ENCODE measurements at regions not wholly inside any gene's neighbourhood (a gene's known extent, or its start where the extent isn't known, plus 50 kb on each side); places are given as distances from the start of the nearest gene placed in this dataset.

DNA sequence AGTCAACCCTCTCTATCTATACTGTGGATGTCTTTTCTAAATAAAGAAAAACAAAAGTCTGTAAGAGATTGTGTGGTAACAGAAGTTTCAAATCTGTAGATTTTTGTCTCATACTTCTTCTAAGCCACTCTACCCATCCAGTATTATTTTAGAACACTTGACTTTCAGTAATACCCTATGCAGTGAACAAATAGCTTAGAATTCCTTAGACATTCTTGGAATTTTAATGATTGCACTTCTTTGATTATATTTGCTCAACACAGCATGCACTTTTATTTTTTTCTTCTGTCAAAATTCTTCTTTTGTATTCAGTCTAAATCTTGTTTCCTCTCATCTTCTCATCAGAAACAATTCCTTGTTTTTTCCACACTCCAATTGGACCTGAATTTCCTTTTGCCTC, 1080.2 kb downstream of the SUCLG1 start:
- DNase-seq (ENCODE audit: low spot score): no peak
- H3K27ac Mint-ChIP-seq (ENCODE audit: unreplicated experiment): no peak overlapping the region
- no peaks in the 10 kb centered on the region for H3K27me3 Mint-ChIP-seq (ENCODE audit: low read depth)
- peaks cover 8% of the 10 kb centered on the region for H3K9me3 Mint-ChIP-seq (ENCODE audit: low read depth)
- H3K4me3 Mint-ChIP-seq (ENCODE audit: unreplicated experiment): no peak overlapping the region
- H3K4me1 Mint-ChIP-seq (ENCODE audit: low read depth): no peaks in the 10 kb centered on the region
- no peaks in the 10 kb centered on the region for H3K36me3 Mint-ChIP-seq (ENCODE audit: low read depth)
- TF ChIP-seq, protein P1, sequence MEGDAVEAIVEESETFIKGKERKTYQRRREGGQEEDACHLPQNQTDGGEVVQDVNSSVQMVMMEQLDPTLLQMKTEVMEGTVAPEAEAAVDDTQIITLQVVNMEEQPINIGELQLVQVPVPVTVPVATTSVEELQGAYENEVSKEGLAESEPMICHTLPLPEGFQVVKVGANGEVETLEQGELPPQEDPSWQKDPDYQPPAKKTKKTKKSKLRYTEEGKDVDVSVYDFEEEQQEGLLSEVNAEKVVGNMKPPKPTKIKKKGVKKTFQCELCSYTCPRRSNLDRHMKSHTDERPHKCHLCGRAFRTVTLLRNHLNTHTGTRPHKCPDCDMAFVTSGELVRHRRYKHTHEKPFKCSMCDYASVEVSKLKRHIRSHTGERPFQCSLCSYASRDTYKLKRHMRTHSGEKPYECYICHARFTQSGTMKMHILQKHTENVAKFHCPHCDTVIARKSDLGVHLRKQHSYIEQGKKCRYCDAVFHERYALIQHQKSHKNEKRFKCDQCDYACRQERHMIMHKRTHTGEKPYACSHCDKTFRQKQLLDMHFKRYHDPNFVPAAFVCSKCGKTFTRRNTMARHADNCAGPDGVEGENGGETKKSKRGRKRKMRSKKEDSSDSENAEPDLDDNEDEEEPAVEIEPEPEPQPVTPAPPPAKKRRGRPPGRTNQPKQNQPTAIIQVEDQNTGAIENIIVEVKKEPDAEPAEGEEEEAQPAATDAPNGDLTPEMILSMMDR (IDR thresholded peaks at IDR 0.05): no peak

DNA sequence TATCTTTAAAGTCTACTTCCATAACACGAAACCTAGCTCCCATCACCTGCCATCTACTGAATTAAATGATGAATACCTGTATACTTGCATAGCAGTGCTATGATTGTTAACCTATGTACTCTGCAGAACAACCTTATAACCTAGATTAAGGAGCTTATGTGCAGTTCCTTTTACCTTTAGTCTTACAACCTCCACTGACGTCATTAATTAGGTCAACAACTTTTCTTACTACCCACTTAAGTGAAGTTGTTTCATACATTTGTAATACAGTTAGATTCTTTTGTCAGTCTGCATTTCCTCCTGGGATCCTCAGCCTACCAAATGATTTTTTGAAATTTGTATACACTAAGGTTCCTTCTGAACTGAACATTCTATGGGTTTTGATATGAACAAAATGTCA, 1082.3 kb downstream of the SUCLG1 start:
- Mint-ChIP-seq H3K27me3 (ENCODE audit: low read depth) (no peaks in the 10 kb centered on the region), H3K9me3 (ENCODE audit: low read depth) (no peaks in the 10 kb centered on the region), H3K36me3 (ENCODE audit: low read depth) (no peaks in the 10 kb centered on the region), H3K4me1 (ENCODE audit: low read depth) (no peaks in the 10 kb centered on the region), H3K27ac (ENCODE audit: unreplicated experiment) (no peak overlapping the region), H3K4me3 (ENCODE audit: unreplicated experiment) (no peak overlapping the region)
- TF ChIP-seq, protein P1 (IDR thresholded peaks at IDR 0.05): no peak
- no peak for DNase-seq (ENCODE audit: low spot score)

DNA sequence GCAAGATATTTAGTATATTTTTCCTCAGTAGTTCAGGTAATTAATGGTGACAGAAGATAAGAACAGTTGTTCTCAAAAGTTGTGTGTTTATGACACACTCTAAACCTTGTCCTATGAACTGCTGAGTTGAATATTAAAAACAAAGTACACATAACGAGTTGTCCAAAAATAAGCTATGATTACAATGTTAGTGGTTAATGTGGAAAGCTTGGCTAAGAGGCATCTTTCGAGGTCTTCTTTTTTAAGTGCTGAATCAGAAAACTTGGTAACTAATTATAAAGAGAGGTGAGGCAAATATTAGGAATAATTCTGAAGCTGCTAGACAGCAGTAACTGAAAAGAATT, 1088.7 kb downstream of the SUCLG1 start:
- Mint-ChIP-seq H3K4me3 (ENCODE audit: unreplicated experiment) (no peak overlapping the region), H3K27ac (ENCODE audit: unreplicated experiment) (no peak overlapping the region), H3K36me3 (ENCODE audit: low read depth) (no peaks in the 10 kb centered on the region), H3K27me3 (ENCODE audit: low read depth) (no peaks in the 10 kb centered on the region), H3K9me3 (ENCODE audit: low read depth) (no peaks in the 10 kb centered on the region), H3K4me1 (ENCODE audit: low read depth) (no peaks in the 10 kb centered on the region)
- DNase-seq (ENCODE audit: low spot score): no peak
- TF ChIP-seq, protein P1 (IDR thresholded peaks at IDR 0.05): no peak

DNA sequence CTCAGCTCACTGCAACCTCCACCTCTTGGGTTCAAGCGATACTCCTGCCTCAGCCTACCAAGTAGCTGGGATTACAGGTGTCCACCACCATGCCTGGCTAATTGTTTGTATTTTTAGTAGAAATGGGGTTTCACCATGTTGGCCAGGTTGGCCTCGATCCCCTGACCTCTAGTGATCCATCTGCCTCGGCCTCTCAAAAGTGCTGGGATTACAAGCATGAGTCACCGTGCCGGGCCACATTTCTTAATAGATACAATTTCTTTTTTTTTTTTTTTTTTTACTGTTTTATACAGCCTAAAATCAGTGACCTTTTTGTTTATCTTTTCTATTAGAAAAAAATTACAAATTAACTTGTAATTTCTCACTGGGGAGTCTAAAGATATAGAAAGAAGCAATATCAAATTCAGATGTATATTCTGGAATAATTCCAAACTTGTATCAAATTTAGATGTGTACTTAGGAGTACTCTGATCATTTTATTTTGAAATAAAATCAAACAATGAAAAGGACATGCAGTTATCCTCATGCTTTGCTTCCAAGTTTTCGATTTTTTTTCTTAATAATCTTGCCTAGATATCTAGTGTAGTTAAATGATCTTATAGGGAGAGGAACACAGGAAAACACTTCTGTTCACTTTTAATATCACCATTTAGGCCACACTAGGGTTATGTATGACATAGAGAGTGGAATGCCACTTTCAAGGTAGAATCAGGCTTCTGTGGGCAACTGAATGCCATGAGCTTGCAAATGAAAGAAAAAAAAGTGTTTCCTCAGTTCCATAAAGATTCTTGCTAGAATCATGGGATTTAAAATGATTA, 1089.3 kb downstream of the SUCLG1 start:
- Mint-ChIP-seq H3K4me3 (ENCODE audit: unreplicated experiment) (no peak overlapping the region), H3K36me3 (ENCODE audit: low read depth) (no peaks in the 10 kb centered on the region), H3K9me3 (ENCODE audit: low read depth) (no peaks in the 10 kb centered on the region), H3K27me3 (ENCODE audit: low read depth) (no peaks in the 10 kb centered on the region), H3K4me1 (ENCODE audit: low read depth) (no peaks in the 10 kb centered on the region), H3K27ac (ENCODE audit: unreplicated experiment) (no peak overlapping the region)
- TF ChIP-seq, protein P1 (IDR thresholded peaks at IDR 0.05): no peak
- no peak for DNase-seq (ENCODE audit: low spot score)

GRCh38 chr2:83368916-83369315, 1090.2 kb downstream of the SUCLG1 start:
- TF ChIP-seq, protein P1 (IDR thresholded peaks at IDR 0.05): no peak
- H3K36me3 Mint-ChIP-seq (ENCODE audit: low read depth): no peaks in the 10 kb centered on the region
- H3K27me3 Mint-ChIP-seq (ENCODE audit: low read depth): no peaks in the 10 kb centered on the region
- no peaks in the 10 kb centered on the region for H3K9me3 Mint-ChIP-seq (ENCODE audit: low read depth)
- H3K4me3 Mint-ChIP-seq (ENCODE audit: unreplicated experiment): no peak overlapping the region
- no peak overlapping the region for H3K27ac Mint-ChIP-seq (ENCODE audit: unreplicated experiment)
- DNase-seq (ENCODE audit: low spot score): no peak
- H3K4me1 Mint-ChIP-seq (ENCODE audit: low read depth): no peaks in the 10 kb centered on the region

Data from chondrocyte (in vitro differentiated cells).